GM21515 (cell line): ENCODE measurements at regions not wholly inside any gene's neighbourhood (a gene's known extent, or its start where the extent isn't known, plus 50 kb on each side); places are given as distances from the start of the nearest gene placed in this dataset.

Source experiments
- ATAC-seq: cut with Tn5 transposase; IDR thresholded peaks from one replicate; pipeline ENCODE4 v1.9.1; 2021; ENCODE audit not compliant: unreplicated experiment

DNA sequence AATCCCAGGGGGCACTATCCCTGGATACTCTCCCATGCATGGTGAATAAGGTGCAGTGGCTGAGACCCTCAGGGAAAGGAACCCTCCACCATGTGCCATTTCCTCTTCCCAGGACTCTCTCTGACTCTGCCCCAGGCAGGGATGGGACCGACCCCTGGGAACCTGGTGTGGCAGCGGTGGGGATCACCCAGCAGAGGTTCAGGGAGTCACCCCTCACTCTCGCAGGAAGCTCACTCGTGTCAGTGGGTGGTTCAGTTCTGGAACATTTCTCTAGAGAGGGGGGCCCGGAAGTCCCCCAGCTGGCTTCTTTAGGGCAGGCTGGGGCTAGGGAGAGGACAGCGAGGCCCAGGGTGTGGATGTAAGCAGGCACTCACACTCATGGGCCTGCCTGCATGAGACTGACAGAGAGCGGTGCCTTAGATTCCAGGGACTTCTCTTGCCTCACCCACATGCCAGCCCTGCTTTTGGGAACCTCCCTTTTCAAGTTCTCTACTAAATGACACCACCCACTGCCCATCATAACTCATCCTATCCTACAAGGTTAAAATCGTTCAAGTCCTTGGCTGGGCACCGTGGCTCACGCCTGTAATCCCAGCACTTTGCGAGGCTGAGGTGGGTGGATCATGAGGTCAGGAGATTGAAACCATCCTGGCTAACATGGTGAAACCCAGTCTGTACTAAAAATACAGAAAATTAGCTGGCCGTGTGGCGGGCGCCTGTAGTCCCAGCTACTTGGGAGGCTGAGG, 109.7 kb upstream of the SDK2 start:
- ATAC-seq = no peak

DNA sequence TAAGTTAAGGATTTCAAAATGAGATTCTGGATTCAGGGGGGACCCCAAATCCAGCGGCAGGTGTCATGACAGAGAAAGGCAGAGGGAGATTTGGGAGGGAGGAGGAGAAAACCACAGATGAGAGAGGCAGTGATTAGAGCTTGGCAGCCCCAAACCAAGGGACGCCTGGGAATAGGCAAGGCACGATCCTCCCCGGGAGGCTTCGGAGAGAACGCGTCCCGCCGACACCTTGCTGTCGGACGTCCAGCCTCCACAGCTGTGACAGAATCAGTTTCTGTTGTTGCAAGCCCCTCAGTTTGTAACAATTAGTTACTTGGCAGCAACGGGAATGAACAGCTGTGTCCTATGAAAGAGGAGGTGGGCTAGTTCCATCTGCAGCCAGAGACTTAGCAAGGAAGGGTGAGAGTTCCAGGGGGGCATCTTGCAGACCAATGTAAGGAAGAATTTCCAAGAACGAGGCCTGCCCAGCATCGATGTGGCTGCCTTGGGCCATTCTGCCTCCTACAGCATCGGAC, 110.7 kb upstream of the SDK2 start:
- no peak for ATAC-seq

DNA sequence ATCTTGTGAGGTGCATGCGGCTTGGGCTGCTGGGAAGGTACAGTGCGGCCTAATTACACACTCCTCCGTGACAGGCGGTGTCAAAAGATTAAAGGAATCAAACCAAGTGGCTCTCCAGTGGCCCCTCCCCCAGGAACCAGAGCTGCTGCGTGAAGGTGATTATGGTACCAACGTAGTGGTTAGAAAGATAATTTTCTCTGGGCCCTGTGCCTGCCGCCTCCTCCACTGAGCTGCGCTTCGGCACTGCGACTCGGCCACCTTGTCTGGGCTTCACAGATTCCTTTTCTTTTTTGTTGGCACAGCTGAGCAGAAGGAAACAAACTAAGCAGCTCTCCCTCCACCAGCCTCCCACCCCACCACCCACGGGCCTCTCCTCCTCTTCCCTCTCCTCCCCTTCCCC, 113.2 kb upstream of the SDK2 start:
- no peak for ATAC-seq

DNA sequence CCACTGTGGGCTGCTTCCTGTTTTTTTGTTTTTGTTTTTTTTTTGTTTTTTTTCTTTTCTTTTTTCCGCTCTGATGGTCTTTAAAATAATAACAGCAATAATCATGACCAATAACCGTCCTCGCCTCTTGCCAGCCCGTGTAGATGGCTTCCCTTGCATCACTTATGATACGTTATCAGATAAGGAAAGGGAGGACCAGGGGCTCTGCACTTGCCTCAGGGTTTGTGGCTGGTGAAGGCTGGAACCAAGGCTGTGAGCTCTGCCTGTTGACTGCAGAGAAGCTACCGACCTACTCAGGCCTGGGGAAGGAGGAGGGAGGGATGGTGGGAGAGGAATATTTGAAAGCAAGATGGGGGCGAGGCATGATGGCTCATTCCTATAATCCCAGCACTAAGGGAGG, 114.0 kb upstream of the SDK2 start:
- no peak for ATAC-seq

DNA sequence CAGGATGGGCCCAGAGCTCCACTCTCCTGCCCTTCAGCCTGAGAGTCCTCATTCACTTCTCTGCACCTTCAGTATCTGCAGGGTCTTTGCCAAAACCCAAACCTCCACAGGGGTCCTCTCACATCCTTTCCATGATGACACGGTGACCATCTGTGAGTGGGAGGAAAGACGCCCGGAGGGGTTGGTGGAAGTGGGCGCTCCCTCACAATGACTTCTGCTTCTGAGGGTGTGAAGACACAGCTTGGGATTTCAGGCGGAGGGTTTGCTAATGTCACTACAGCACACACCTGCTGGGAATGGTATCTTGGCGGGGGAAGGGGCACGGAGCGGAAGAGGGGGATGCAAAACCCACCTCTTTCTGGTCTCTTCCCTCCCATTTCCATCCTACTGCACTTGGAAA, 115.1 kb upstream of the SDK2 start:
- no peak for ATAC-seq

DNA sequence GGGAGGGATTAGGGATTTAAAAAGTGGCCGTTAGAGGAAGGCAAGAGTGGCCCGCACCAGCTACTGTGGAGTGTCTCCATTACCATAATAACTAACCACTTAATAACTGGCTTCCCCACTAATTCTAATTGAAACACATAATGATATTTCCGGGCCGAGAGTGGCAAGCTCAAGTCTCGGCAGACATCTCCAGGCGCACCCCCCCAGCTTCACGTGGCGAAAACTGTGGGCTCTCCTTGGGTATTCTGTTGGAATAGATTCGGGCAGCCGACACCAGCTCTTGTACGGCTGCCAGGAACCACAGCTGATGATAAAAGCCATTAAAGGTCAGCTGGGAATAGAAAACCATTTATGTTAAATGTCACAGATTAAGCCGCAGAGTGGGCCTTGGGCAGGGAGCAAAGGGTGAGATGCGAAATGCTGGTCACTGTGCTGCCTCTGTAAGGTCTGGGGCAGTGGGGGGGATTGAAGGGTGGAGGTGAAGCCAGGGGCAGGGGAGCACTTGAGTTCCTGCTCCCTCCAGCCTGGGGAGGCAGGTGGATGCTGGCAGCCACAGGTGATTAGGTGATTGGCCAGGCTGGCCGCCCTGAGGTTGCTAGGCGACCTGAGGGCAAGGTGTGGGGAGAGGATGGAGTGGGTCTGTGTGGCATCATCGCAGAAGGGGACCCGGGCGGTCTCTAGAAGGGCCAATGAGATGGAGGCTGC, 115.6 kb upstream of the SDK2 start:
- no peak for ATAC-seq

- ATAC-seq = no peak
These were observed 116.2 kb upstream of the SDK2 start for GRCh38 chr17:73760439-73760758.

DNA sequence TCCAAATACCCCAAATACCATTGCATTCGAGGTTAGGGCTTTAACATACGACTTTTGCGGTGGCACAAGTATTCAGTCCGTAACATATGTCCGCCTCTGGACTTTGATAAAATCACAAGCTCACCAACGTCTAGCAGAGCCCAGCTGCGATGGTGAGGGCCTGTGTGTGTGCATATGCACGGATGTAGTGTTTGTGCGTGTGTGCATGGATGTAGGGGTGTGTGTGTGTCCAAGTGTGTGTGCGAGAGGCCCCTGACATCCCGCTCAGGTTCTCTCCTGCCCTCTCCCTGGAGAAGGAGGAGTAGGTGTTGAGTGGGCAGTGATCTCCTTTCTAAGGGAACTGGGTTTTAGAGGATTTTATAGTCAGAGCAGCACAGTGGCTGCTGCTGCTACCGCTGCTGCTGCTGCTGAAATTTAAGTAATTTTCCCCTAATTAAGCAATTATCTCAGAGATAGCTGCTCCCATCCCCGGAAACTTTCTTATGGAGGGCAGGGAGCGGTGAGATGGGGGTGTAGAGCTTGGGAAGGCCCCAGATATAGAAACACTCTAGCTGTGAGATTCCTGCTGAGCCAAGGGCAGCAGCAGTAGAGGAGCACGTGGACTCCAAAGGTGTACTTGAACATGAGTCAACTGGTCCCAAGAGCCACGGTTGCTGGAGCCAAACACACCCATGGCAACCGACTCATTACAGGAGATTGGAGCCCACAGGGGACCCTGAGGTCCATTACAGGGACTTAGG, 121.7 kb upstream of the SDK2 start:
- no peak for ATAC-seq

DNA sequence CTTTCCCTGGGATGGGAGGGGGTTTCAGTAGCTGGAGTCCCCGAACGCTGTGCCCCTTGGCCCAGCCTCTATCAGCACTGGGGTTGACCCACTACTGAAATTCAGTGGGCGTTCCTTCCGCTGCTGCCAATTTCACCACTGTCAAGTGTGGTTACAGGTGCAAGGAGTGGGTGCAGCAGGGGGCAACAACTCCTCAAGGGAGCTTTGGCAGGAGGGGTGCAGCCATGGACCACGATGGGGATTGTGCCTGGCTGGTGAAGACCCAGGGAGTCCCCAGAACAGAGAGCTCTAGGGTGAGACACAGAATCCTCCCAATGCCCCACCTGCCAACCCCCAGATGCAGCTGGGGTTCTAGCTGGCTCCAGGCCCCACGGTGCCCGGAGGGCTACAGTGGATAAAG, 123.5 kb upstream of the SDK2 start:
- ATAC-seq = no peak

GRCh38 chr17:73768691-73769090, 124.4 kb upstream of the SDK2 start:
- no peak for ATAC-seq

- no peak for ATAC-seq
These were observed 125.2 kb upstream of the SDK2 start for GRCh38 chr17:73769479-73769878.

GRCh38 chr17:73770115-73770848, 126.0 kb upstream of the SDK2 start:
- no peak for ATAC-seq

GRCh38 chr17:73770849-73771229, 126.6 kb upstream of the SDK2 start:
- ATAC-seq = no peak

DNA sequence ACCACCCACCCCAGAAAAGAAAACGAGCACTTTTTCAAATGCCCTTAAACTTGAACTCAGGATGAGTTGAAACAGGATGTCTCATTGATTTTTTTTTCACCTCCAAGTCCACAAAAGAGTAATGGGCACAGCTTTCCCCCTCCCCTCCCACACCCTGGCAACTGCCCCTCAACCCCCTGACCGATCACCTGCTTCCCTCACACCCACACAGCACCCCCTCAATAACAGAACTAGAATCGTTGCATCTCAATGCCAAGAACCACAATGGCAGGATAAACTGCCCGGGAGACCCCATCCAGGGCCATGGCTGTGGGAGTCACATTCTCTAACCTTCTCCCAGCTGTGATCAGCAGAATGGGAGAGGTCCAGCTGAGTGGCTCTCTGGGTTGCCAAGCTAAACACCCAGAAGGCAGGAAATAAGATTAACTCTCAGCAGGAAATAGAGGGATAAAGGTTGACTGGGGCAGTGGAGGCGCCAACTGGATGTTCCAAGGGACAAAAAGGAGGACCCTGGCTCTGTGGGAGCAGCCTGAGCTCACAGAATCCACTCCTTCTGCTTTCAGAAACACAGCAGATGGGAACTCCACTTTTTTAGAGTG, 128.0 kb upstream of the SDK2 start:
- ATAC-seq = no peak

GRCh38 chr17:73773702-73774101, 129.5 kb upstream of the SDK2 start:
- no peak for ATAC-seq

GRCh38 chr17:73774852-73775251, 130.6 kb upstream of the SDK2 start:
- ATAC-seq = no peak

DNA sequence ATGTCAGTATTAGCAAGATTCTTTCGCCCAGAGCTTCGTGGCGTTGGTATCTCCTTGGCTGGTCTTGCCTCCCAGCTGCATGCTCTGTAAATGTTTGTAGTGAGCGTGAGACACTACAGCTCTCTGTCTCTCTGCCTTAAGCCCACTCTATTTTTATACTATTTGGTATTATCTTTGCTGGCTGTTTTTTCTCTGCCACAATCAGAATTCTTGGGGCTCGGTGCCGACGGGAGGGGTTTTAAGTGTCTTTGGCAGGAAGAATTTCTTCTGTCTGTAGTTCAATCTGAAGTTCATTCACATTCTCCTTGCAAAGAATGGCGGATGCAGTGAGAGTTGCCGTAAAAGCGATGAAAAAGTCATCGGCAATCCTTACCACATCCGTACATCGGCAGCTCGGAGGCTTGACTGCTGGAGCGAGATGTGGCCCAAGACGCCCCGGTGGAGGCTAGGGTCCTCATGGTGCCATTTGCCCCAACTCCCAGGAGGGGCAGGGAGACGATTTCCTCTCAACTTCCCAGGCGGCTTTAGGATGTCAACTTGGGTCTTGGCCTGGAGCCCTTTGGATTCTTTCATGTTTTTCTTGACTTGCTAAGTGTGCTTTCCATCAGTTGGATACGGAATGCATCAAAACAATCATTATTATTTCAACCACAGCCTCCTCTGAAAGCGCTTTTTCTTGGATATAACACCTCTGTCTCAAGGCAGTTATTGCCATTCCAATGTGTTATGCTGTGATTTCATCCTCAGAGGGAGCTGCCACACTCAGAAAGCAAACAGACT, 132.3 kb upstream of the SDK2 start:
- no peak for ATAC-seq

- ATAC-seq = no peak
These were observed 132.8 kb upstream of the SDK2 start for GRCh38 chr17:73777131-73777449.

DNA sequence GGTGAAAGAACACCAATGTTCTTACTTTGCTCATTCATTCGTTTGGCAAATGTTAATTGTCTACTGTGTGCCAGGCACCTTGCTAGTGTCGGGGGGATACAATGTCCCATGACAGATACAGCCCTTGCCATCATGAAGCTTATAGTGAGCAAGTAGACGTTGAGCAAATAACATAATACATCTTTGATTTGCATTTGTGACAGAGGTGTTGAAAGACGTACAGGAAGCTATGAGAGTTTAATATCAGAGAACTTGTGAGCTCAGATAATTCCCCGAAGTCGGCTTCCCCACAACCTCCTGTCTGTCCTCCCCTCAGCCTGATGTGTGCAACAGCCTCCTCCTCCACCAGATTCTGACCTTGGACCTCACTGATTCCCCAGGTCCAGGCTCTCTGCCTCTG, 138.0 kb upstream of the SDK2 start:
- ATAC-seq = no peak

DNA sequence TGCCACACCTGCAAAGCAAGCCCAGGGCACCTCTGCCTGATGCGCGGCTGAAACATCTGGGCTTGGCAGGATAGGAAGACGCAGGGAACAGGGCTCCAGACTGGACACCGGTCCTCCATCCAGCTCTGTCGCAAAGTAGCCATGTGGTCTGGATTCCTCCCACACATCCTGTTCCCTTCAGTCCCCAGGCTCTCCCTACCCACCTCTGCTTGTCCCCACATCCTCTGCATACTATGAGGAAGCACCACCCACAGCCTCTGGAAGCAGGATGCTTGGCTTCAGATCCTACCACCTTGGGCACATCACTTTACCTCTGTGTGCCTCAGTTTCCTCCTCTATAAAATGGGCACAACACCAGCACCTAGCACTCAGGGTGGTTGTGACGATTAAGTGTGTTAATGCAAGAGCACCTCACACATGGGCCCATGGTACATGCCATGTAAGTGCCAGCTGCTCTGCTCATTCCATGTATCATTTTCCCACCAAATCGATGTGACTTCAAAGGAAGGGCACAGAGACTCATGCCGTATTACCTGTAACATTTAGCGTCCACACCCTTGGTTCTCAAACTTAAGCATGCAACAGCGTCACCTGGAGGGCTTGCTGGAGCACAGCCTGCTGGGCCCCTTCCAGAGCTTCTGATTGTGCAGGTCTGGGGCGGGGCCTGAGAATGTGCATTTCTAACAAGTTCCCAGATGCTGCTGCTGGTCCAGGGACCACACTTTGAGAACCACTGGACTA, 138.6 kb upstream of the SDK2 start:
- no peak for ATAC-seq
